ENCODE measurements at regions not wholly inside any gene's neighbourhood (a gene's known extent, or its start where the extent isn't known, plus 50 kb on each side); places are given as distances from the start of the nearest gene placed in this dataset.

DNA sequence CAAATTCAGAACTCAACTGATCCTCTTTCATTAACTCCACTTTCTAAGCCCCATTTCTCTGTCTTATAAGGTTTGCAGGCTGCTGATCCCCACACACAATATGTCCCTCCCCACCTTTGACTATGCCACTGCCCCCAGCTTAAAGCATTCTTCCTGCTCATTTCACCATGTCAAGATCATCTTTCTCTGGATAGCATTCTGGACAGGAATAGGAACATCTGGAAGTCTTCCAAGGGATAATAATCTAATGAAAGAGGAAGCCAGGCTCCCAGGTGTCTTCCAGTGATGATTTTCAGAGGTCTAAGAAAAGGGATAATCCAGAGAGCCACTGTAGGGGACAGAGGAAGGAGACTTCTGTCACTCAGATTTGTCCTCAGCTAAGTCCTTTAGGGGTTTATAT is 54.6 kb upstream of the GALNT15 start:
- no peak overlapping the region for H3K27ac ChIP-seq
- no peak for TF ChIP-seq CTCF (conservative IDR thresholded peaks at IDR 0.05)

GRCh38 chr3:16121391-16121790 is 53.1 kb upstream of the GALNT15 start:
- no peak overlapping the region for H3K27ac ChIP-seq
- TF ChIP-seq CTCF (conservative IDR thresholded peaks at IDR 0.05): no peak

DNA sequence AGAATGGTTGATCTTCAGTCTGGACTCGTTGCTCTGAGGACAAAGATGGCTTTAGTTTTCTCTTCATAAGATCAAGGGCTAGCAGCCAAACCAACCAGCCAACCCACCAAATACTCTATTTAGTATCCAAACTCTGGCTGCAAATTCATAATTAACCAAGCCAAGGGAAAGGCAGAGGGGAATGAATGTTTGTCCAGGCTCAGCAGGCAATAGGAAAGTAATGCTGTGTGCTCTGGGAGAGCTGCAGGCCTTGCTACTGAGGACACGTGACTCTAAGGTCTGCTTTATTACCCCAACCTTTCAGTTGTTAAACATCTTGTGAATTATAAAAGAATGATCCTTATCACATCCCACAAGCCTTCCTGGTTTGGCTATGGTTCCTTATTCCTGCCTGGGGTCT is 52.3 kb upstream of the GALNT15 start:
- H3K27ac ChIP-seq: no peak overlapping the region
- no peak for TF ChIP-seq CTCF (conservative IDR thresholded peaks at IDR 0.05)

DNA sequence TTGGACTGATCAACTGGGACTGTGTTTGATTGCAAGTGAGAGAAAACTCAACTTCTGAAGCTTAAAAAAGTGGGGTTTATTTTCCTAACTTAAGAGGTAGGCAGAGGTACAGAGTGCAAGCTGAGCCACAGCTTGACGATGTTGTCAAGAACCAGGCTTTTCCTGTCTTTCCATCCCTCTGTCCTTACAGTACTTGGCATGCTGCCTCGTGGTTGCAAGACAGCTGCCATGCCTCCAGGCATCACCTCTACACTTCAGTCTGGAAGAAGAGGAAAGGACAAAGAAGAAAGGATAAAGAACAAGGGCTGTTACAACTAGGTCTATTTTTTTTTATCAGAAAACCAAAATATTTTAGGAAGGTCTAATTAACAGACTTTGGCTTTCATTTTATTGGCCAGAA is 51.8 kb upstream of the GALNT15 start:
- no peak for TF ChIP-seq CTCF (conservative IDR thresholded peaks at IDR 0.05)
- H3K27ac ChIP-seq: no peak overlapping the region

DNA sequence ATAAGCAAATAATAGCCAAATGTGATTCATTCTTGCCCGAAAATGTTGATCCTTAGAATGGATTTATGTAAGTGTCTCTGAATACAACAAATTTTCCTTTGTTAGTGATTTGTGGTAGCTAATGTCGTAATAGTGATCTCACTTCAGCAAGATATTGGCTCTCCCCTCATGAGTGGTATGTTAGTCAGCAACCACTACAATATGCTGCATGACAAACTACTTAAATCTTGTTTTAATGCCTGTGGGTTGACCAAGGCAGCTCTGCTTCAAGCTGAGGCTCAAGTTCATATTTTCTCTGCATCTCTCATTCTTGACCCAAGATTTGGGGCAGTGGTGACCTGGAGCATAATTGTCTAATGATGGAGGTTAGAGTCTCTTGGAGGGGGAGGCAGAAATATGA is 49.8 kb upstream of the GALNT15 start:
- TF ChIP-seq CTCF (conservative IDR thresholded peaks at IDR 0.05): no peak
- H3K27ac ChIP-seq: no peak overlapping the region

Data from VCaP (cell line).